DMS153 (cell line): ENCODE measurements at regions not wholly inside any gene's neighbourhood (a gene's known extent, or its start where the extent isn't known, plus 50 kb on each side); places are given as distances from the start of the nearest gene placed in this dataset.
"Not testable (repeated sequence)": the region's sequence is repeated elsewhere in the genome, so short reads cannot be mapped to it uniquely, and the experiment has no call there.

ENCODE experiments used
- DNase-seq: peaks from one replicate; lab custom pipeline; 2025; lab: John Stamatoyannopoulos, UW

GRCh38 chr10:84571146-84571545, 242.8 kb downstream of the CCSER2 start:
- no peak for DNase-seq

GRCh38 chr10:84574102-84574501, 245.7 kb downstream of the CCSER2 start:
- no peak for DNase-seq

- no peak for DNase-seq
These were observed 253.6 kb downstream of the CCSER2 start for GRCh38 chr10:84581976-84582375.

DNA sequence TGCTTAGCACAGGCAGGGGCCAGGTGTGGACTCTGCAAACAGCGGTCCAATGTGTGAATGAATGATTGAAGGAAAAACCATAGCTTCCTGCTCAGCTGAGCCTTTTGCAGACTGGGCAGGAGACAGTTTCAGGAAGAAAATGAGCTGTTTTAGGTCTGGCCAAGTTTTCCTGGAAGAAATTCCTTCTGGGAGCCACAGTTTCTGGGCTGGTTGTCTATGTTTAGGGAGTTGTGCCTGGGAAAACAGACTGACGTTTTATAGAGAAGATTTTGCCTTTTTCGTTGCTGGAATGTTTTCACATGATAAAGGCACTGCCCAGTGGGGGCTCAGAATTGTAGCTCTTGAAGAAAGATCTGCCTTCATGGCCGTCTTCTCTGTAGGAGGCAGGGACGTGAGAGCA, 255.1 kb downstream of the CCSER2 start:
- no peak for DNase-seq

DNA sequence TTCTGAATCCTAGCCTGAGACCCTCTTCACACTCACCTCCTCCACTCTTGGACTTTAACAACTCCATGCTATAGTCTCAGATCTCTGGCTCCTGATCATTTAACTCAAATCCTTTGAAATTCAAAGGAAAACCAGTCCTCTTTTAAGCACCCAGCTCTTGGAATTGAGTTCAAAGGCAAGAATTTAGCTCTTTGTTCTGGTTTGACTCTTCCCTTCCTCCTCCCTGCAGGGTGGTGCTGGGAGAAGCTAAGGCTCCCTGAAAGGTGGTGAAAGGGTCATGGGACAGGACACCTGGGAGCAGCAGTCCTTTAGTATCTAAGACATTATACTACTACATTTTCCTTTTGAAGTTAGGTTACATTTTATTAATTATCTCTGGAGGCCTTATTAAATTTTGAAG, 259.4 kb downstream of the CCSER2 start:
- DNase-seq: no peak

DNA sequence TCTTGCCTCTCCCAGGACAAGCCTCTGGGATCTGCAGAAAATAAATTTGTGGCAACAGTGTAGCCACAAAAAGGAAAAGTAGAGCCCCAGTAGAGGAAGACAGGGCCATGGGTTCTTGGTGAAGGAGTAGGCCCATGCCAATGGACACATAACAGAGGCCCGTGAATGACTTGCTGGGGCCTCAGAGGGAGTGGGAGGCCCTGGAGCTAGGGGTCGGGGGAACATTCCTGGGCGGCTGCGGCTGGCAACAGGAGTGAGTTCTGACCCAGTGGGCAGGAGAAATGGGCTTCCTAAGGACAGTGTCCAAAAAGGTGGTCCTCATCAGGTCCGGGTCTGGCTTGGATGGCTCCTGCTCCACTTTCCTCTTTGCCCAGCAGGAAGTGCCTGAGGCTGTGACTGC, 260.0 kb downstream of the CCSER2 start:
- no peak for DNase-seq

- DNase-seq: no peak
These were observed 260.6 kb downstream of the CCSER2 start for GRCh38 chr10:84588971-84589370.

DNA sequence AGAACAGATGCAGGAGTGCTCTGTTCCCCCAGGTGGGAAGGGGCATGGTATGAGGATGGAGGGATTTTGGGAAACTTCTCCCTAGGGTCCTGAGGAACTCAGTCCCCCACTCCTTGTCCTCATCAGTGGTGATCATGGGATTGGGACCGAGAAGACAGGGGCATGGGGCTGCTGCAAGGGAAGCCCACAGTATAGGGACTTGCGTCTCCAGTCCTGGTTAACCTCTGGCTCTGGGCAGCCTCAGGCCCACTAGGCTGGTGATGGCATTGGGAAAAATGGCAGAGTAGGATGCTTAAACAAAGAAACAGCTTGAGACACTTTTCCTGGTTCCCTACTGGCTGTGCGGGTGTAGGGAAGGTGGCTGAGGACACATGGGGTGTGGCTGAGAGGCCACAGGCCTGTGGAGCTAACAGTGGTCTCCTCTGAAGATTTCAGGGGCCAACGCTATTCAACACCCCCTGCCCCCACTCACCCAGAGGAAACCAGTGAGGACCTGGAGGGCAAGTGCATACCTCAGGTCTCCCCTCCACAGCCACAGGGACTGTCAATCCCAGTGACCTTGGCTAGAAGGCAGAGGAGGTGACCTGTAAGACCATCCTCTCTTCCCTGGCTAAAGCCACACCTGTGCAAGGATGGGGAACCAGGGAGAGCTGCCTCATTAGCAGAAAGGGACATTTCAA, 261.3 kb downstream of the CCSER2 start:
- DNase-seq: no peak

- peak; percentile 82 for DNase-seq
These were observed 262.2 kb downstream of the CCSER2 start for GRCh38 chr10:84590327-84591193.

DNA sequence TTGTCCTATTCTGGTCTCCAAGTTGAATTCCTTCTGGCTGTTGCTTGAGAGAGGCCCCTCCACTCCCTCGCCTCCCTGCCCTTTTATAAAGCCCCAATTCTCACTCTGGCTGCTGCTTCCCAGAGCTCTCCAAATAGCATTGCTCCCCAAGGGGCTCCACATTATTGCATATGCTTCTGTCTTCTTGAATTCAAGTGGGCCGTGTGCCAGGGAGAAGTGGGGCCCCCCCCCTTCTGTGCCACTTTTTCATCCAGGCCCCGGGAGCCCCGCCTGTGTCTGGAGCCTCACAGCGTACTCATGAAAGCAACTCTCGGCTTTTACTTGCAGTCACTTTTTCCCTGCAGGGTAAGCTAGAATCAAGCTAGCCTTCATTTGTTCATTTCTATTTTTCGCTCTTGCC, 265.1 kb downstream of the CCSER2 start:
- no peak for DNase-seq

DNA sequence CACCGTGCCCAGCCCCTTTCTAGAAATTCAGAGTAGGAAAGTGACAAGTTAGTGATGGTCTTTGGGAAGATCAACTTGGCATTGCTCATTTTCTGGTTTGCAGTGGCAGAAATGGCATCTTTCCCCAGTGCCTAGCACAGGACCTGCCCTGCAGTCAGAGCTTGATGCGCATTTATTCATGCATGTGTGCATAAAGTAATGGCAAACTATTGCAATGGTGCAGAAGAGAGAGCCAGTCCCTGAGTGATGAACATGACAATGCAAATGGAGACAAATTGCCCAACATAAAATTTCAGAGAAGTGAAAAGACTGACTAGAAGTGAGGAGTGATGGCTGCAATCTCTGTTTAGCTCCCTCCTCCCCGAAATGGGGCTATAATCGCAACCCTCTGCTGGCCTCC, 268.2 kb downstream of the CCSER2 start:
- DNase-seq: no peak

DNA sequence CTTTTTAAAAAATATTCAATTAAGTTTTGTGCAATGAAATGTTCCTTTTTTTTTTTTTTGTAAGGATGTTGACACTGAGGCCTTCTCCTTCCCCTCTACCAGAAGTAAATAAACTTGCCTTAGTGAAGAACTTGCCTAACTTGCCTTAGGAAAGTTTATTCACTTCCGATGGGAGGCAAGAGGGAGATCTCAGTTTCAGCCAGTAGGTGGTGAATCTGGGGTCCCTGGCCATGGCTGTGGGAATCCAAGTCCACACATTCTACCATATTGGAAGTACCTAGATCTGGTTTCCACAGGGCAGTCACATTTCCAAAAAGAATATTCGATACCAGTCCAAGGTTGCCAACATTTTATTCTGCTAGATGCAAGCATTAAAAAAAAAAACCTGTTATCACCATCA, 270.9 kb downstream of the CCSER2 start:
- DNase-seq: no peak

- no peak for DNase-seq
These were observed 272.6 kb downstream of the CCSER2 start for GRCh38 chr10:84600947-84601346.

DNA sequence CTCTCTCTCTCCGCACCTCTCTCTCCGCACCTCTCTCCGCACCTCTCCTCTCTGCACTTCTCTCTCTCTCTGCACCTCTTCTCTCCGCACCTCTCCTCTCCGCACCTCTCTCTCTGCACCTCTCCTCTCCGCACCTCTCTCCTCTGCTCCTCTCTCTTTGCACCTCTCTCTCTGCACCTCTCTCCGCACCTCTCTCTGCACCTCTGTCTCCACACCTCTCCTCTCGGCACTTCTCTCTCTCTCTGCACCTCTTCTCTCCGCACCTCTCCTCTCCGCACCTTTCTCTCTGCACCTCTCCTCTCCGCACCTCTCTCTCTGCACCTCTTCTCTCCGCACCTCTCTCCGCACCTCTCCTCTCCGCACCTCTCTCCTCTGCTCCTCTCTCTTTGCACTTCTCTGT, 274.2 kb downstream of the CCSER2 start:
- DNase-seq: not testable (repeated sequence)

DNA sequence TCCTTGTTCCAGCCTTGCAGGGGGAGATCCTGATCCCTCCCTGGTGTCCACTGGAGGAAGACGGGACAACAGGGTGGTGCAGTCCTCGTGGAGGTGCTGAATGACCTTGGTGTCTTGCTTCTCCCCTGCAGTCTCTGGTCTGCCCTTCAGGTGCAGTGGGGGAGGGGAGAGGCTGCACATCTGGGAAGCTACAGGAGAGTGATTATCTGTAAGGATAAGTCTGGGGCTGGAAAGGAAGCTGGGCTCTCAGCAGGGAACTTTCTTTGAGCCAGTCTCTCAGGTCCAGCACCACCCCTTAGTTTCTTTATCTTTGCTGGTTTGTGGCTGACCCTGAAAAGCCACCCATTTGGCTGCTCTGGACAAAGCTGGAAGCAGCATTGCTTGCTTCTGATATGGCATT, 275.6 kb downstream of the CCSER2 start:
- no peak for DNase-seq

DNA sequence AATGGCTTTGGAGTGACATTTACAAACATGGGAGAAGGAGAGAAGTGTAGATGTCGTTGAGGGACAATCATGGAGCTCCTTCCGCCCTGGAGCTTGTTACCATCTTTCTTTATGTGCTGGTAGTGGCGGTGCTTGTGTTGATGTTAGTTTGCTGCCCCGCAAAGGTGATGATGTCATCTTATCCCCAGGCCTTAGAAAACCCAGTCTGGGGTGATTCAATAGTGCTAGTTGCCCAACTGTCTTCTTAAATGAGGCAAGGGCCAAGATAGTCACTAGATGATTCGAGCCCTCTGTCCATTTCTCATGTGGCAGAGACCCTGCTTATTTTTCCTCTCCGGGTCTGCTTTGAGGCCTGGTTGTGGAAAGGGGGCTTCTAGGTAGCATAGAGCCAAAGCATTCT, 277.4 kb downstream of the CCSER2 start:
- no peak for DNase-seq

- DNase-seq: no peak
These were observed 278.0 kb downstream of the CCSER2 start for GRCh38 chr10:84606428-84606827.

DNA sequence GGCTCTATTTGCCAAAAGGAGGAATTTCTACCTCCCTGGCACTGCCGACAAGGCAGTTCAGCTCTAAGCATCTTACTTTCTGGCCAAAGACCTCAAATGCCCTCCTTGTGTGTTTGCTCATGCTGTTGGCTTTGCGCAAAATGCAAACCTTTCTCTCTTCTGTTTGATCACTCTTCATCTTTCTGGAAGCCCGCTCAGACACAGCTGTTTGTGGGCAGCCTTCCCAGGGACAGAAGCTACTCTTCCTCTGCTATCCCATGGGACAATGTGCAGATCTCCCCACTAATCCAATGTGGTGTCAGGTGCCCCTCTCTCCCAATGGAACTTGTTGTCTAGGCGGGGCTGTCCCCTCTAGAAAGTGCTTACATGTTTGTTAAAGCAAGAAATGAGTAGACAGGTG, 278.7 kb downstream of the CCSER2 start:
- no peak for DNase-seq

DNA sequence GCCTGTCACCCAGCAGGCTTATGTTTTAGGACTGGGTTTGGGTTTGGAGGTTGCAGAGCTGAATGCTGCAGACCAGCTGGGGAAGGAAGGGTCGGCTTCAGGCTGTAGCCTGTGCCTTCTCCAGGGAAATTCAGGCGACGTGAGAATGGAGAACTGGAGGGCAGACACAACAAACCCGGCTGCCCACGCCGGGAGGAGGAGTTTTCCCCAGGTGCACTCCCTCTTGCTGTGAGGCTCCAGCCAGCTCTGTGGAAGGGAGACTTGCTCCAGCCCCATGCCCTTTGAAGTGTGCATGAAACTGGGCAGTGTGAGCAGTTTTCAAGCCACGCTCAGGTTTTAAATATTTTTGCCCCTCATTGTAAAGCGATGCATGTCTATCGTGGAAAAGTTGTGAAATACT, 279.1 kb downstream of the CCSER2 start:
- peak; percentile 15 for DNase-seq

- DNase-seq: no peak
These were observed 279.7 kb downstream of the CCSER2 start for GRCh38 chr10:84608126-84608525.

GRCh38 chr10:84613336-84614021, 285.1 kb downstream of the CCSER2 start:
- DNase-seq: peak; percentile 74

DNA sequence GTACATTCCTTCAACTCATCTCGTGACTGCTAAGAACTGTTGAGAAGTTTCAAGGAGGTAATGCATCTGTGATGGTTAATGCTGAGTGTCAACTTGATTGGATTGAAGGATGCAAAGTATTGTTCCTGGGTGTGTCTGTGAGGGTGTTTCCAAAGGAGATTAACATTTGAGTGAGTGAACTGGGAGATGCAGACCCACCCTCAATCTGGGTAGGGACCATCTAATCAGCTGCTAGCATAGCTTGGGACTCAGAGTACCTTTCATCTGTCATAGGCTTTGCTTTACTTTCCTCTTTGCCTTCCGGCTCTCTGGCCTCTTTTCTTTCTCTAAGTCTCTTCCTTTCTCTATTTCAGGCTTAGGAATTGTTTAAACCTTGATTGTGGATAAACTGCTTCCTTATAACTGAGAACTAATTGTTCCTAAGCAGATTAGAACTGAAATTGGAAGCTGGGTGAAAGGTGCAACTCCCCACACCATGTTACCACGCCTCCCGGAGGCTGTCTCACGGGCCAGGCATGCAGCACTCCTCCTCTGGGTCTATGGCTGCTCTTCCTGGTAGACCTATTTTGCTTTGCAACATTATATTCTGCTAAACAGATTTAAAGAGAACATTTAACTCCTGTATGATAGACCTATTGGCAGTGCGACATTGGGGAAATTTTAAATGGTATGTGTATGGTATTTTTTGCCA, 298.2 kb downstream of the CCSER2 start:
- no peak for DNase-seq
